D341Med (cell line): ENCODE measurements at regions not wholly inside any gene's neighbourhood (a gene's known extent, or its start where the extent isn't known, plus 50 kb on each side); places are given as distances from the start of the nearest gene placed in this dataset.
A peak's percentile ranks its signal among the peaks of the same experiment; 100 is the strongest.

Source experiments
- DNase-seq: peaks from one replicate; pipeline ENCODE4 v3.0.0; 2012; ENCODE audit warnings: low spot score

DNA sequence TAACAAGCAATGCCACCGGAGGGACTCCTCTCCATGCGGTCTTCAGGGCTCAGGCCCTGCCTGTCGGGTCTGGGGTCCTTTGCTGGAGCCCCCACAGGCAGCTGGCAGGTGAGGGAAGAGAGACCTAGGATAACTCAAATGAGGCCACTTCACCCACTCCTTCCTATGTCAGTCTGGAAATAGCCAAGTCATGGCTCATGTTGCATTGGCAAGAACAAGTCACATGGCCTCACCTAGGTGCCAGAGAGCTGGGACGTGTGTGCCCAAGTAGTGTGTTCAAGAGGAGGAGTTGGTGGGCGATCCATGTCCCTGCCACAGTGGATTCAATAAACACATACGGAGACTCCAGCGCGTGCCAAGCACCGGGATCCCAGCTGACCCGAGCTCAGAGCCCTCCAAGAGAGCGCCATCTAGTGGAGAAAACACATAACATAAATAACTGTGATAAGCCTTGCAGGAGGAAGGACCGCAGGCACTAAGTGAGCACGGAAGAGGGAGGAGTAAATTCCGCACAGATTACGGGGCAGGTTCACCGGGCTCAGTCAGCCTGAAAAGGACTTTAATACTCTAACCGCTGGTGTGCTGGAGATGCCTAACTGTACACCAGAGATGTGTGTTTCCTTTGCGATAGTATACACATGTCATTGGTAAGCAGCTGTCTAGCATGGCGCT lies 580.8 kb downstream of the CCDC171 start:
- DNase-seq = peak; percentile 78

DNA sequence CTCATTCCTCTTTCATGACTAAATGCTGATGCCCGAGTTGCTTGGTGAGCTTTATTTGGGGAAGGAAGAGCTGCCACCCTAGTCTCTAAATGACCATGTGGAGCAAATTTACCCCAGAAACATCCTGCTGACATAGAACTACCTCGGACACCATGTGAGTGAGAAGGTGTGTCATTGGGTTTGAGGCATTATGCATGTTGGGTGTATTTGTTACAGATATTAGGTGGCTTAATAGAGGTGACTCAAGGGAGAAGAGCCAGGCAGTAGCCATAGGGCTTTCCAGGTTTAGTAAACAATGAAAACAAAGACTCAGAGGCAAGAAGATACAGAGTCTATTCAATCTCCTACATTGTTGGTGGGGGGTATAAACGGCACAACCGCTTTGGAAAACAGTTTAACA lies 581.5 kb downstream of the CCDC171 start:
- DNase-seq = no peak

DNA sequence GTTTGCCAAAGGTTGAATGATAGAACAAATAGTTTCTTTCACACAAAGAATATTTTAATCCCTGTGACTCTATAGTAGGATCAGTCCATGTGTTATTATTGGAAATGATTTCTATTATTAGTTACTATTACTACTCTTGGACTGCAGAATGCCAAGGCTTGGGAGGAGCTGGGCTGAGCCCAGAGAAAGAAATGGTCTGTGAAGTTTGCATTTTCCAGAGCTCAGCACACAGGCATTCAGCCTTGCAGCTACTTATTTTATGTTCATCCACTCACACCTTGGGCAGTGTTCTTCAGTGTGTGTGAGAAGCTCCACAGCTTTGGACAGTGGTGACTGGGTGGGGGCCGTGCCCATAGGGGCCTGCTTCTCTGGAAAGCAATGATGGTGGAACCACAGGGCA lies 583.1 kb downstream of the CCDC171 start:
- no peak for DNase-seq

GRCh38 chr9:16136451-16136850 lies 583.6 kb downstream of the CCDC171 start:
- no peak for DNase-seq

DNA sequence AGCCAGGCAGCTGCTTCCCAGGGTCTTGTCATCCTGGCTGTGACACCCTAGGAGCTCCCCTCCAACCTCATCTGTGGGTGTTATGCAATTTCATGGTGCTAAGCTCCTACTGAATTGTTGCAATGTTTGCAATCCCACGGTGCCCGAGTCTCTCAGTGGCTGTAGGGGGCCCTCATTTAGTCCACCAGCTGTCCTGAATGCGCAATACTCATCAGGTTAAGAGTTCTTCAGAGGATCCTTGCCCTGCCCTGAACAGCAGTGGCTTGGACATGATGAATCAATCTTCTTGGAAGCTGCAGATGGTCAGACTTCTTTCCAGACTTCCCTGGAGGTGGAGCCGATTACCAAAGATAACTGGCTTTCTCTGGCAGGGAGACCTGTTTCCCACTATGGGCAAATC lies 584.1 kb downstream of the CCDC171 start:
- no peak for DNase-seq

DNA sequence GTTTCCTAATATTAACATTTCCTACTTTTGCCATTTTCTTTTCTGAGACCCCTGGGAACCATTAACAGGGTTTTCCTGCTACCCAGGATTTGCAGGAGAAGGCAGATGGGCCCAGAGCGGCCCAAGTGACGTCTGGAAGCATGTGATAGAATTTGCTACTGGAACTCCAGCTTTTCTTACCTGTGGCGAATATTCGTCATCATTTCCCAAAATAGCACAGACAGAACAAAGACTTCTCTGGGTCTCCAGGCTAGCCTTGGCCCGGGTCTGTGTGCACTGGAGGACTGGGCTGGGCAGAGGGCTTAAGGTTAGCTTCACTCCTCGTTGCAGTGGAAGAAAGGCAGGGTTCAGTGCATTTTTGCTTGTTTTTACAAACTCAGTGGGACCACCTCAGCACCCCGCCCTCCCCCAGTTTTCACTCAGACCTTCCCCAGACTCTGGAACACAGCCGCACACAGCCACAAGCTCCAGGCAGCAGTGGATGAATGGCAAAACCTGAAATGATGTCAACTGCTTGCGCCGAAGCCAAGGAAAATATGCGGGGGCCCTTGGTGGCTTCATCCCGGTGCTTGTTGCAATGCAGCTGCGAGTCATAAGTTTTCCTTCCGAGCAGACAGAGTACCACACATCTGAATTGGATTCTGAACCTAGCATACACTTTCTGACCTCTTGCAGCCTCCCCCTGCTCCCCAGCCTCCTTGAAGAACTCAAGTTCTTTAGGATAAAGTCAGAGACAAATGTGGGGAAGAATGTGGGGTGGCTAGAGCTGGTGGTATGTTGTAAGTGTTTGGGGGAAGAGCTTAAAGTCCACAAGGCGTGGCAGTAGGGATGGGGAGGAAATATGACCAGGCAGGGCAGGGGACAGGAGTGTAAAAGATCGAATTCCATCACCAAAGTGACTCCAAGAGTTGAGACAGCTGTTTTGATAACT lies 586.0 kb downstream of the CCDC171 start:
- no peak for DNase-seq

GRCh38 chr9:16139774-16140173 lies 586.9 kb downstream of the CCDC171 start:
- no peak for DNase-seq

DNA sequence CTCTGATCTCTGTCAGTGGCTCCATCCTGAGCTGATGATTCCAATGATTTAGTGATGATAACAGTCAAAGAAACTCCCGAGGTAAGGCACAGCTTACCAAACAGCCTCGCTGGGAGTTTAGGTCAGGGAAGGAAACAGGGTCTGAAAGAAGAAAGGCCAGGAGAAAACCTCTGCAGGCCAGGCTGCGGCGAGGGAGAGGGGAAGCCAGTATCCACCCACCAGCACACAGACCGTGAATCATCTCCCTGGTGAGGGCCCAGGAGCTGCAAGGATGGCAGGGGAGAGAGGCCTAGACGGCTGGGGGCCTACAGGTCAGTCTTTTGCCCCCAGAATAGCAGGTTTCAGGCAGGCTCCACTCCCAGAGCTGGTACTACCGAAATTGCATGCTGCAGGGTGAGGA lies 590.5 kb downstream of the CCDC171 start:
- DNase-seq = no peak

GRCh38 chr9:16143947-16144890 lies 591.4 kb downstream of the CCDC171 start:
- DNase-seq = no peak

DNA sequence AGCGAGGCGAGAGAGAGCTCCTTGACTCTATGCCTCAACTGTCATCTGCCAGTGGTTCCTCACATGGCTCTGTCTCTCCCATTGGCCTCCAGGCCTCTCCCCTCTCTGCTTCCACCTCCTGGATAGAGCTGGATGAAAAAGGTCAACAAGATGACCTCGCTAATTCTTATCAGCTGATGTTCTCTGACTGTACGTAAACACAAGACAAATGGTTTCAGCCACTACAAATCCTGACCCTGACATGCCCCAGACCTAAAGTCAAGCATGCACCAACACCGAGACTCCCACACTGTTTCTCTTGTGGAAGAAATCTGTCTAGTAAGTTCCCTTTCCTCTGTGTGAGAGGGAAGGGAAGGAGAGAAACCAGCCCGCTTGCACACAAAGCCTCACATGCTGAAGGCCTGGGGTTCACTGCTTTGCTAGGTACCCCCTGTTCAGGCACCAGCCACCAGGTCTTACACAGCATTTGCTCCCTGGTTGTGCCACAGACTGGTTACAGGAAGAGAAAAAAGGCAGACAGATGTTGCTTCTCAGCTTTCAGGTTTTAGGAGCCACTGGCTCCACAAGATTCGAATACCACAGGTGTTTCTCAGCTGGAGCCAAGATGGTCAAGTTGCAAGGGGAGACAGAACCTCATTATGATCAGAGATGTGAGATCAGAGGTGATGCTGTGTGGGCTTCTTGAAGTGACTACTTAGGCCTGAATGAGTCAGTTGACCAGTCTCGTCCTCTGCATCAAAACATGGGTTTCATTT lies 592.5 kb downstream of the CCDC171 start:
- DNase-seq = no peak

DNA sequence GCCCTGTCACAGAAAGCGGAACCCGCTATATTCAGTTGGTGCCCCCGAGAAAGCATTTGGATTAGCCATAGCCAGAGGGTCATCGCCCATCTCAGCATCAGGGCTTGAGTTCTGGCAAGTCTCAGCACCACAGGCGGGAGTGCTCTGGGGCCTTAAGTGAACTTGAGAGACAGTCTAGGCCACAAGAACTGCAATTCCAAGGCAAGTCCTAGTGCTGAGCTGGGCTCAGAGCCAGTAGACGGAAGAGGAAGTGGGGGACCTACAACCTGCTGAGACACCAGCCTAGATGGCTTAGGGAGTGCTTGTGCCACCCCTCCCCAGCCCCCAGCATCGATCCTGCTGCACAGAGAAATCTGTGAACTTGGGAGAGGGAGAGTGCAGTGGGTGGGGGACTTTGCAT lies 594.9 kb downstream of the CCDC171 start:
- DNase-seq = no peak

- DNase-seq = no peak
Observed at GRCh38 chr9:16150501-16150900, 597.7 kb downstream of the CCDC171 start.

- DNase-seq = no peak
Observed at GRCh38 chr9:16150938-16151650, 598.3 kb downstream of the CCDC171 start.

GRCh38 chr9:16152276-16153101 lies 599.6 kb downstream of the CCDC171 start:
- DNase-seq = no peak

GRCh38 chr9:16153221-16153620 lies 600.4 kb downstream of the CCDC171 start:
- DNase-seq = no peak

DNA sequence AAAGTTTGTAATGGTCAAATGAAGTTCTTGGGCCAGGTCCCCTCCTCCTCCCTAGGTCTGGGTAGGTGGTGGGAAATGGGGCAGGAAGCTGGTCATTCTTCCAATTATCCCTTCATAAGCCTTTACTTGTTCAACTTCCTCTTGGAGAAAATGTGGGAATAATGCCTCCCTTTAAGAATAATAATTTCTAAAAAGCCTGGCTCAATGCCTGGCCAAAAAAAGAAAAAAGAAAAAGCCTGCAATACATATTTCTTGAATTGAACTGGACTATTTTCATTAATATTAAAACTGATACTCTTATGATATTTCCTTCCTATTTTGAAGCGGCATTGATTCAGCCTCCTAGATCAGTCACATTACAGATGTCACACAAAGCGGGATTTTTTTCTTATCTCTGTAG lies 600.9 kb downstream of the CCDC171 start:
- DNase-seq = no peak

- DNase-seq = peak; percentile 83
Observed at GRCh38 chr9:16154521-16155078, 601.8 kb downstream of the CCDC171 start.

DNA sequence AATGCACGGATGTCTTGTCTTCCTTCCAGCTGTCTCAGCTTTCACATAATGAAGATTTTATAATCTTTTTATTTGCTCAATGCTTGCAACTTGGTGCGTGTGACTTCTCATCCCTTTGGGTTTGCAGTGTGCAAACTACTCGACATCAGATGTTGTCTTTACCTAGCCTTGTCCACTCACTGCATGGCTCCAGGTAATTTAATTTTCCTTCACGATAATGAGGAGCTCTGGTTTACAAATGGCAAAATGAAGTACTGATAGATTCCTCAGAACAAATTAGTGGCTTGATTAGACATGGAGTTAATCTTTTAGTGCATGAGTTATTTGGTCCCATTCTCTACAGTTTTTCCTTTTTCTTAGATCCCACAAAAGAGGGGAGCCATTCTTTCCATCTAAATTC lies 603.0 kb downstream of the CCDC171 start:
- DNase-seq = no peak

- DNase-seq = no peak
Observed at GRCh38 chr9:16157216-16157615, 604.4 kb downstream of the CCDC171 start.

- no peak for DNase-seq
Observed at GRCh38 chr9:16157651-16158050, 604.8 kb downstream of the CCDC171 start.
